GM19397 (cell line): ENCODE measurements at regions not wholly inside any gene's neighbourhood (a gene's known extent, or its start where the extent isn't known, plus 50 kb on each side); places are given as distances from the start of the nearest gene placed in this dataset.

Source experiments
- ATAC-seq: cut with Tn5 transposase; IDR thresholded peaks from one replicate; pipeline ENCODE4 v1.9.1; 2021; ENCODE audit warnings: mild to moderate bottlenecking, moderate library complexity; ENCODE audit not compliant: unreplicated experiment

GRCh38 chr2:42849311-42849710 lies 56.9 kb upstream of the HAAO start:
- no peak for ATAC-seq

DNA sequence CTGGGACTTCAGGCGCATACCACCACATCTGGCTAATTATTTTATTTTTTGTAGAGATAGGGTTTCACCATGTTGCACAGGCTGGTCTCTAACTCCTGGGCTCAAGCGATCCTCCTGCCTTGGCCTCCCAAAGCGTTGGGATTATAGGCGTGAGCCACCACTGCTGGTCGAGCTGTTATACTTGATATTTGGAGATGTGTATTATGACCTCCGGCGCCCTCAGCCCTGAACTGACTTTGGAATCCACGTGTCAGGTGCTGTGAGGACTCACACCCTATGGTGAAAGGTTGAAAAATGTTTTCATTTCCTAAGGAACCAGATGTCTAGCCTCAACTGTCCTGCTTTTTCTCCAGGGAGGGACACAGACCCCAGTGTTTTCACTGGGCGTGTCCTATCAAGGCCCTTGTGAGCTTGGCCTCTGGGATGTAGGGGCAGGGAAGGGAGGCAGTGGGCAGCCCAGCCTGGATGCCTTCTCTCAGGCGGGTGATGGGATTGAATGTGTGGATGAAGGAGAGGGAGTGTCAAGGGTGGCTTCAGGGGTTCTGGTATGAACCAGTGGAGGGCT lies 56.4 kb upstream of the HAAO start:
- no peak for ATAC-seq

DNA sequence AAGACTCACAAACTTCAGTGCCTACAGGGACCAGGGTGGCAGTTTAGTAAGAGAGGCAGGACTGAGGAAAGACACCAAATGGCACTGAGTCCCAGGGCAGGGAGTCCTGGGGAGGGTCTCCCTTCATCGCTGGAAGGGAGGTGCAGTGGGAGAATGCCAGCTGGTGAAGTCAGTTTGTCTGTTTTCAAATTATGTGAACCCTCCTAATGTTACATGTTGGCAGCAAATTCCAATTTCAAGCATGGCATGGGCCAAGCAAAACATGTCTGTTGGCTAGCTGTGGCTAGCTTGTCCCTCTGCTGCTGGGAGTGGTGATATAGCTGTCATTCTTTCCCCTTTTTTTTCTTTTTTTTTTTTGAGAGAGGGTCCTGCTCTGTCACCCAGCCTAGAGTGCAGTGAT lies 55.9 kb upstream of the HAAO start:
- ATAC-seq, result no peak

- no peak for ATAC-seq
Observed at GRCh38 chr2:42847596-42848151, 55.3 kb upstream of the HAAO start.

- no peak for ATAC-seq
Observed at GRCh38 chr2:42846932-42847595, 54.7 kb upstream of the HAAO start.

- ATAC-seq, result no peak
Observed at GRCh38 chr2:42846026-42846425, 53.6 kb upstream of the HAAO start.

DNA sequence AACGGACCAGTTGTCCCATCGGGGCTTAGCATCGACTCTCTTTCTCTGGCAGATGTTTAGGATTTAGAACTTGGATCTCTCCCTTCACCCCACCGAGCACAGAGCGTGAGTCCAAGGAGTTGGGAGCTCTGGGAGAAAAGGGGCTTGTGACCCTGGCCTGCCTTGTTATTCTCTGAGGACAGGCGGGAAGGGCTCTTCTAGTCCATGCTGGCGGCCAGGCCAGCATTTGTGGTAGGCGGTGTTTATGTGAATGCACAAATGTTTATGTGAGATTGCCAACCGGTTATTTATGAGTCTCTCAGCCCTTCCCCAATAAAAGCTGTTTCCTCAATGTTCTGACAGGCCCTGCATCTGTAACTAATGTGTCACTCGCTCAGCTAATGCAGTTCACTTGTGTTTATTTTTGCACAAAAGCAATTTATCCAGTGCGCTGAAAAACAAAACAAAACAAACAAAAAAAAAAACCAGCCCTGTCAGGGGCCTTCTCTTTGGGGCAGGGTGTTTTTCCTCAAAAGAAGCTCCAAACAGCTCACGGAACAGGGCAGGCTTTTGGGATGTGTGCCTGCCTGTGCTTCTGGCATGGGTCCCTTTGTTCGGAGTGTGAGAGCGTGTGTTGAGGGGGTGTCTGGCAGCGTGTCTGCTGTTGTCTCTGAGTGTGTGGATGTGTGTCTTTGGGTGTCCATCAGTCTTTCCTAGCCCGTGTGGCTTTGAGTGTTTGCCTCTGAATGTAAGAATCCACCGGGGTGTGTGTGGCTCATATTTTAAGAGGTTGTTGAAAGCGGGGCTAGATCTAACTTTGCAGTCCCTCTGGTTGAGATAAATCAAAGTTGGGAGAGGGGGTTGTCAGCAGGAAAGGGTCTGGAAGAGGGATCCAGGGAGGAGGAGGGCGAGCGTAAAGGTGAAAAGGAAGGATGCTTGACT lies 52.8 kb upstream of the HAAO start:
- no peak for ATAC-seq

DNA sequence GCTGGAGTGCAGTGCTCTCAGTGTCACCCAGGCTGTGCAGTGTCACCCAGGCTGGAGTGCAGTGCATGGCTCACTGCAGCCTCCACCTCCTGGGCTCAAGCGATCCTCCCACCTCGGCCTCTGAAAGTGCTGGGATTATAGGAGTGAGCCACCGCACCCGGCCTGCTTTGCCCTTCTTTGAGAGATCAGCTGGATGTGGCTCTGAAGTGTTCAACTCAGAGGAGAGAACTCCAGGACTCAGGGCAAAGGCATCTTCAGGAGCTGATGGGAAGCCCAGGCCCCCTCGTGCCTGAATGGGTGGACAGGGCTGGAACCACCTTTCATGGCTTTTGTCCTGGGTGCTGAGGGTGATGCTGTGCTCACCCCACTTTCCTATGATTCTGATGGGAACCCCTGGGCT lies 52.0 kb upstream of the HAAO start:
- no peak for ATAC-seq

GRCh38 chr2:42843611-42844010 lies 51.2 kb upstream of the HAAO start:
- no peak for ATAC-seq

DNA sequence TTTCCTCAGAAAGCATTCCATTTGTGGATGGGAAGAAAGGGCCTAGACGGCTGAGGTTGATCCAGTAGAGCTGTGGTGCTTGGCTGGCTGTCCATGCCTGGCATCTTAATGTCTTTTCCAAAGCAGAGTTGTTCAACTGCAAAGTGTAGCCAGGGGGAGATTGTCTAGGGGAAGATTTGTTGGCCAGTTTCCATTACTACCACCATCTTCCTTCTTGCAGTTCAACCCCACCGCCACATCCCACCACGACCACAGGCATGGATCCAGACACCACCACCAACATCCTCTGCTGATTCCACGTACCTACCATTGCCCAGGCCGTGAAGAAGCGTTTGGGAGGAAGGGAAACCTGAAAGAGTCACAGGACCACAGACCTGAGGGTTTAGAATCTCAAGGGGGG lies 50.7 kb upstream of the HAAO start:
- no peak for ATAC-seq

DNA sequence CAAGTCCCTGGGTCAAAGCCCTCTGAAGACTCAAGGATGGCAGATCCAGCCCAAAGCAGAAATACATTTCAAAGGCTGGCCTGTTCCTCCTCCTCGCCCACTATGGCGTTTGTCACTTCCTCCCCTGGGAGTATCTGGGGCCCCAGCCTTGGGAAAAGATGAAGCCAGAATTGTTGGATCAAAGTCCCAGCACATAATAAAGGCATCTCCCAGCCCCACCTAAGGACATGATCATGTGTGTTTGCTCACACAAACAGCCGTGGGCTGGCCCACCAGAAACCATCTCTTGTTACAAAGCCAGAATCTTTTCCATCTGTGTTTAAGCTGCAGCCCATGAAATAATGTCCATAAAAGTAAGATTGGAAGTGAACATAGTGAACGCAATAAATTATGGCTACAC lies 50.1 kb upstream of the HAAO start:
- ATAC-seq, result no peak
